H7 (cell line): ENCODE measurements at regions not wholly inside any gene's neighbourhood (a gene's known extent, or its start where the extent isn't known, plus 50 kb on each side); places are given as distances from the start of the nearest gene placed in this dataset.
"Not testable (repeated sequence)": the region's sequence is repeated elsewhere in the genome, so short reads cannot be mapped to it uniquely, and the experiment has no call there.

Experiments
- DNase-seq: peaks from one replicate; pipeline ENCODE4 v3.0.0; 2012
- H3K27me3 ChIP-seq: 2 replicates; pipeline ENCODE4 v1.6.0; 2011; ENCODE audit warnings: mild to moderate bottlenecking, low read length; ENCODE audit not compliant: control insufficient read depth, insufficient read depth
- H3K36me3 ChIP-seq: replicated peaks from 2 replicates; pipeline ENCODE4 v1.5.1; 2011; ENCODE audit warnings: low read length; ENCODE audit not compliant: control insufficient read depth, insufficient read depth
- H3K4me3 ChIP-seq: 2 replicates; pipeline ENCODE4 v1.5.1; 2011; ENCODE audit warnings: low read depth, mild to moderate bottlenecking, control low read depth, low read length, moderate library complexity; ENCODE audit not compliant: insufficient read depth

DNA sequence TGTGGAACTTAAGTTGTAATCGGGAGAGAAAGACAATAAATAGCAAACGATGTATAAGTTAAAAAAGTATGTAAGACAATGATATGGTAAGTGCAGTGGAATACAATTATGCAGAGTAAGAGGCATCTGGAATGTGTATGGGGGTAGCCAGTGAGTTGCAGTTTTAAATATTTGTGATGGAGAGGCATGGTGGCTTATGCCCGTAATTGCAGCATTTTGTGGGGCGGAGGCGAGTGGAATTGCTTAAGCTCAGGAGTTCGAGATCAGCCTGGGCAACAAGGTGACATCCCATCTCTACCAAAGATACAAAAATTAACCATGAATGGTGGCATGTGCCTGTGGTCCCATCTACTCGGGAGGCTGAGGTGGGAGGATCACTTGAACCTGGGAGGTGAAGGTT is 52.5 kb upstream of the WDFY3 start:
- no peak for DNase-seq
- no peaks in the 10 kb centered on the region for H3K36me3 ChIP-seq
- H3K27me3 ChIP-seq, result no peaks in the 10 kb centered on the region
- H3K4me3 ChIP-seq, result no peak overlapping the region

GRCh38 chr4:85019411-85019810 is 52.9 kb upstream of the WDFY3 start:
- H3K4me3 ChIP-seq, result no peak overlapping the region
- no peak for DNase-seq
- H3K27me3 ChIP-seq, result no peaks in the 10 kb centered on the region
- no peaks in the 10 kb centered on the region for H3K36me3 ChIP-seq

DNA sequence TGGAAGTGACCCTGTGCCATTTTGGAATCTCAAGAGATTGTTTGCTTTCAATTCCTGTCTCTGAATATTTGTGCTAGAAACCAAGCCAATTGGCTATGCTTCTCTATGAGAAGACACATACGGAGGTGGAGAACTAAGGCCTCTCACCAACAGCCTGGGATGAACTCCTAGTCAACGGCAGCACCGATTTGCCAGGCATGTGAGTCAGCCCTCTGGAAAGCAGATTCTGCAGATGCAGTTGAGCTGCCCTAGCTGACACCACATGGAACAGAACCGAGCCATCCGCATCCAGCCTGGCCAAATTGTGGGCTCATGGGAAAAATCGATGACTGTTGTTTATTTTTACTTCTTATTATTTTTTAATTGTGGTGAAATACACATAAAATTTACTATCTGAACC is 58.2 kb upstream of the WDFY3 start:
- Histone ChIP-seq H3K36me3 (no peaks in the 10 kb centered on the region), H3K27me3 (no peaks in the 10 kb centered on the region), H3K4me3 (no peak overlapping the region)
- DNase-seq, result no peak

DNA sequence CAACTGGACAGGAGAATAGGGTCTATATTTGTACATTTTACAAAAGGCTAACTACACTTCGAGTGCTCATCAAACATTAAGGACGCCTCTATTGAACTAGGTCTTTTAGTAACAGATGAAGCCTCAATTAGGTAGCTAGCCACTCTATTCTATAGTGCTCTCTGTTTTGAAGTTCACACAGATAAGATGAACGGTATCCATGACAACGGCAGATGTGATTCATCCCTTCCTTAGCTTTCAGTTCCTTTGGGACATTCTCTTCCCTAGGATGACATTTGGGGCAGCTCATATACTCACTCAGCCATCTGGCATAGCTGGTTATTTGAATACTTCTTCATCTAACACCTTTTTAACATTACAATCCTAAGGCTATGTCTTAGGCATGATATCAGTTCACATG is 62.4 kb upstream of the WDFY3 start:
- no peaks in the 10 kb centered on the region for H3K36me3 ChIP-seq
- no peaks in the 10 kb centered on the region for H3K27me3 ChIP-seq
- no peak overlapping the region for H3K4me3 ChIP-seq
- DNase-seq, result no peak

DNA sequence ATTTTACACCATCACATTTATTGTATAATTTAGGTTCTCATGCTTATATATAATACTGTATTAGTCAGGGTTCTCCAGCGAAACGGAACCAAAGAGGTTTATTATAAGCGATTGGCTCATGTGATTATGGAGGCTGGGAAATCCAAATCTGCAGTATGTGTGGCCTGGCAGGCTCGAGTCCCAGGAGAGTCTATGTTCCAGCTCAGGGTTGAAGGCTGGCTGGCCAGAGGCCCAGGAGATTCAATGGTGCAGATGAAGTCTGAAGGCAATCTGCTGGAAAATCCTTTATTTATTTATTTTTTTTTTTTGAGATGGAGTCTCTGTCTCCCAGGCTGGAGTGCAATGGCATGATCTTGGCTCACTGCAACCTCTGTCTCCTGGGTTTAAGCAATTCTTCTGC is 63.0 kb upstream of the WDFY3 start:
- Histone ChIP-seq H3K27me3 (no peaks in the 10 kb centered on the region), H3K36me3 (no peaks in the 10 kb centered on the region), H3K4me3 (no peak overlapping the region)
- DNase-seq, result no peak

GRCh38 chr4:85030156-85030555 is 63.7 kb upstream of the WDFY3 start:
- DNase-seq, result no peak
- no peak overlapping the region for H3K4me3 ChIP-seq
- no peaks in the 10 kb centered on the region for H3K27me3 ChIP-seq
- H3K36me3 ChIP-seq, result no peaks in the 10 kb centered on the region

DNA sequence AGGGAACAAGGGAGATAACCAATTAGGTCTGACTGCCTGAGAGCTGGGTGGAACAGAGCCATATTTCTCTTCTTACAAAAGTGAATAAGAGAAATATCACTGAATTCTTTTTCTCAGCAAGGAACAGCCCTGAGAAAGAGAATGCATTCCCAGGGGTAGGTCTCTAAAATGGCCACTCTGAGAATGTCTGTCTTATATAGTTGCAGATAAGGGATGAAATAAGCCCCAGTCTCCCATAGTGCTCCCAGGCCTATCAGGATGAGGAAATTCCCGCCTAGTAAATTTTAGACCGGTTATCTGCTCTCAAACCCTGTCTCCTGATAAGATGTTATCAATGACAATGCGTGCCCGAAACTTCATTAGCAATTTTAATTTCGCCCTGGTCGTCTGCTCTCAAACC is 67.3 kb upstream of the WDFY3 start:
- not testable (repeated sequence) for DNase-seq, H3K36me3 ChIP-seq, H3K4me3 ChIP-seq, H3K27me3 ChIP-seq

DNA sequence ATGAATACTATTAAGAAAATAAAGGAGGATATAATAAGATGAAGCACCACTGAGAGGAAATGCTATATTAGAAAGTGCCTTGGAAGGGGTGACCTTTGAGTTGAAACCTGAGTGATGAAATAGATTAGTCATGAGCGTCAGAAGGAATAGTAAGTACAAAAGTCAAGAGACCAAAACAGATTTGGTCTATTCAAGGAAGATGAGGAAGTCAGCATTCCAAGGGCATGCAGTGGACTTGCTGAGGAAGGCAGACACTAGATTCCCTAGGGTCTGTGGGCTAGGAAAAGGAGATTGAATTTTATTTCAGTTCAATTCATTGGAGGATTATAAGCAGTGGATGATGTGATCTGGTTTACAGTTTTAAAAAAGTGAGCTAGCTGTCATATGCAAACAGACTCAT is 73.0 kb upstream of the WDFY3 start:
- Histone ChIP-seq H3K4me3 (no peak overlapping the region), H3K27me3 (no peaks in the 10 kb centered on the region), H3K36me3 (no peaks in the 10 kb centered on the region)
- no peak for DNase-seq

DNA sequence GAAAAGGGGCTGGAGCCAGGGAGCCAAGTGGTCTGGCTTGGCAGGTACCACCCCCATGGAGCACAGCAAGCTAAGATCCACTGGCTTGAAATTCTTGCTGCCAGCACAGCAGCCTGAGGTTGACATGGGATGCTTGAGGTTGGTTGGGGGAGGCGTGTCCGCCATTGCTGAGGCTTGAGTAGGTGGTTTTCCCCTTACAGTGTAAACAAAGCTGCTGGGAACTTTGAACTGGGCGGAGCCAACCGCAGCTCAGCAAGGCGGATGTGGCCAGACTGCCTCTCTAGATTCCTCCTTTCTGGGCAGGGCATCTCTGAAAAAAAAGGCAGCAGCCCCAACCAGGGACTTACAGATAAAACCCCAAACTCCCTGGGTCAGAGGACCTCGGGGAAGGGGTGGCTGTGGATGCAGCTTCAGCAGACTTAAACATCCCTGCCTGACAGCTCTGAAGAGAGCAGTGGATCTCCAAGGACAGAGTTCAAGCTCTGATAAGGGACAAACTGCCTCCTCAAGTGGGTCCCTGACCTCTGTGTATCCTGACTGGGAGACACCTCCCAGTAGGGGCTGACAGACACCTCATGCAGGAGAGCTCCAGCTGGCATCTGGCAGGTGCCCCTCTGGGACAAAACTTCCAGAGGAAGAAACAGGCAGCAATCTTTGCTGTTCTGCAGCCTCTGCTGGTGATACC is 77.5 kb upstream of the WDFY3 start:
- H3K4me3 ChIP-seq, H3K27me3 ChIP-seq, H3K36me3 ChIP-seq, DNase-seq: not testable (repeated sequence)

- no peaks in the 10 kb centered on the region for H3K27me3 ChIP-seq
Measured at GRCh38 chr4:85050736-85051135, 84.2 kb upstream of the WDFY3 start.

GRCh38 chr4:85051526-85051925 is 85.0 kb upstream of the WDFY3 start:
- no peak for DNase-seq
- Histone ChIP-seq H3K36me3 (no peaks in the 10 kb centered on the region), H3K4me3 (no peak overlapping the region), H3K27me3 (no peaks in the 10 kb centered on the region)

More at GRCh38 chr4:85050736-85051135, 84.2 kb upstream of the WDFY3 start:
- no peak for DNase-seq
- Histone ChIP-seq H3K36me3 (no peaks in the 10 kb centered on the region), H3K4me3 (no peak overlapping the region)

DNA sequence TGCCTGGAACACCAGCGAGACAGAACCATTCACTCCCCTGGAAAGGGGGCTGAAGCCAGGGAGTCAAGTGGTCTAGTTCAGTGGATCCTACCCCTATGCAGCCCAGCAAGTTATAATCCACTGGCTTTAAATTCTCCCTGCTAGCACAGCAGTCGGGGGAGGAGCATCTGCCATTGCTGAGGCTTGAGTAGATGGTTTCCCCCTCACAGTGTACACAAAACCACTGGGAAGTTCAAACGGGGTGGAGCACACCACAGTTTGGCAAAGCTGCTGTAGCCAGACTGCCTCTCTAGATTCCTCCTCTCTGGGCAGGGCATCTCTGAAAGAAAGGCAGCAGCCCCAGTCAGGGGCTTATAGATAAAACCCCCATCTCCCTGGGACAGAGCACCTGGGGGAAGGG is 88.4 kb upstream of the WDFY3 start:
- H3K4me3 ChIP-seq, H3K36me3 ChIP-seq, H3K27me3 ChIP-seq, DNase-seq: not testable (repeated sequence)

DNA sequence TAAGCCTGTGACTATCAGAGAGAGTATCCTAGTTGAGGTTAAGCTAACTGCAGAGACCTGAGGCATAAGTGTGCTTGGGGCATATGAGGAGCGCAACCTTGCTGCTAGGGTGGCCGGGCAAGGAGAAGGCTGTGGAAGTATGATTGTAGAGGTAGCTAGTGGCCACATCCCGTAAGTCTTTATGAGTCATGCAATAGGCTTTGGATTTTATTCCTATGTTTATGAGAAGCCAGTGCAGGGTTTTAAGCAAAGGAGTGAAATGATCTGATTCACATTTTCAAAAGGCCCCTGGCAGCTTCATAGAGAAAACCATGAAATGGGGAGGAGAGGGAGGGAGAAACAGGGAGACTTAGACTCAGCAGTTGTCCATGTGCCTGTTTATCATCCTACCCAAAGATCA is 92.1 kb upstream of the WDFY3 start:
- no peak overlapping the region for H3K4me3 ChIP-seq
- H3K36me3 ChIP-seq, result no peaks in the 10 kb centered on the region
- no peaks in the 10 kb centered on the region for H3K27me3 ChIP-seq
- no peak for DNase-seq

GRCh38 chr4:85061974-85062373 is 95.5 kb upstream of the WDFY3 start:
- Histone ChIP-seq H3K36me3 (no peaks in the 10 kb centered on the region), H3K4me3 (no peak overlapping the region), H3K27me3 (no peaks in the 10 kb centered on the region)
- DNase-seq, result no peak

DNA sequence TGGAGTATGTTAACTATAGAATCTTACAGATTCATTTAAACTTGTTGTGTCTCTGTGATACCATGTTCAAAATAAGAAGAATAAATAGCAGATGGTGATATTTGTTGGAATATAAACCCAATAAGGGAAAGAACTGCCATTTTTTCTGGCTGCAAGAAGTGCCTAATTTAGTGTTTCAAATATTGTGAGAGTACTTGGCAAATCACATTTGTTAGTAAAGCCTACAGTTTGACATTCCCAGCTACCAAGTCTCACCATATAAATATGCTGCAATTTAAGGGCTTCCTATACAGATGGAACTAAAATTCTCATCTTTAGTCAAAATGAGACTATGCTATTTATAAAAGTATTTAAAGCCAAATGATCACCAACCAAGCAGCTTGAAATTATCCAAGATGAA is 96.0 kb upstream of the WDFY3 start:
- Histone ChIP-seq H3K27me3 (no peaks in the 10 kb centered on the region), H3K4me3 (no peak overlapping the region), H3K36me3 (no peaks in the 10 kb centered on the region)
- no peak for DNase-seq

DNA sequence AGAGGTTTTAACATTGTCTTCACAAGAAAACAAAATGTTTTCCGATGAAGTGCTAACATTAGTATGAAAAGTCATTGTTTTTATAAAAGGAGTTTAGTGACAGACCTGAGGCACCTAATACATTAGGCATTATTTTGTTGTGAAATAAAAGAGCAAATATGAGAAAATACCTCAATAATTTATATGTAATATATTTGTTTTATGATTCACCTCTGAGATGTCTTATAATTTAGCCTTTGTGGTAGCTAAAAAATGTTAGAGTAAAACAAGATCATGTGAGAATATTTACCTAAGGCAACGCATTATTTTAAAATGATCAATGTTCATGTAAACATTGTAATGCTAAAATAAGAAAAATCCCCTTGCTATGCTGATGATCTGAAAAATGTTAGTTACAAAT is 100.9 kb upstream of the WDFY3 start:
- Histone ChIP-seq H3K27me3 (no peaks in the 10 kb centered on the region), H3K4me3 (no peak overlapping the region), H3K36me3 (no peaks in the 10 kb centered on the region)
- no peak for DNase-seq
